Inferior parietal cortex (tissue), 1 donor: ENCODE measurements at regions not wholly inside any gene's neighbourhood (a gene's known extent, or its start where the extent isn't known, plus 50 kb on each side); places are given as distances from the start of the nearest gene placed in this dataset.

Experiments used
- DNase-seq: peaks from one replicate; pipeline ENCODE4 v3.0.0-alpha.2; 2016; ENCODE audit errors: extremely low spot score

- no peak for DNase-seq
Observed at GRCh38 chr2:67838205-67838604, 224.6 kb downstream of the C1D start.

- DNase-seq, result no peak
Observed at GRCh38 chr2:67839242-67839641, 223.6 kb downstream of the C1D start.

GRCh38 chr2:67839668-67840067 lies 223.1 kb downstream of the C1D start:
- DNase-seq, result no peak

- peak; percentile 44 for DNase-seq
Observed at GRCh38 chr2:67840460-67841068, 222.2 kb downstream of the C1D start.

- DNase-seq, result no peak
Observed at GRCh38 chr2:67841711-67842110, 221.1 kb downstream of the C1D start.

GRCh38 chr2:67842375-67842959 lies 220.3 kb downstream of the C1D start:
- no peak for DNase-seq

GRCh38 chr2:67844024-67844540 lies 218.7 kb downstream of the C1D start:
- DNase-seq, result no peak

- no peak for DNase-seq
Observed at GRCh38 chr2:67845621-67846369, 217.0 kb downstream of the C1D start.

- peak; percentile 87 for DNase-seq
Observed at GRCh38 chr2:67846370-67847070, 216.3 kb downstream of the C1D start.

GRCh38 chr2:67848551-67849285 lies 214.1 kb downstream of the C1D start:
- DNase-seq, result no peak

GRCh38 chr2:67851016-67851415 lies 211.8 kb downstream of the C1D start:
- no peak for DNase-seq

GRCh38 chr2:67851956-67852824 lies 210.6 kb downstream of the C1D start:
- no peak for DNase-seq

GRCh38 chr2:67854103-67854743 lies 208.6 kb downstream of the C1D start:
- DNase-seq, result no peak

- no peak for DNase-seq
Observed at GRCh38 chr2:67854798-67855197, 208.0 kb downstream of the C1D start.

GRCh38 chr2:67856866-67857265 lies 205.9 kb downstream of the C1D start:
- DNase-seq, result no peak

- DNase-seq, result no peak
Observed at GRCh38 chr2:67857836-67858235, 205.0 kb downstream of the C1D start.

GRCh38 chr2:67858886-67859285 lies 203.9 kb downstream of the C1D start:
- no peak for DNase-seq

GRCh38 chr2:67865917-67866316 lies 196.9 kb downstream of the C1D start:
- no peak for DNase-seq

GRCh38 chr2:67867735-67868134 lies 195.1 kb downstream of the C1D start:
- DNase-seq, result no peak
